Heart left ventricle (tissue), 16 donors: ENCODE measurements at regions not wholly inside any gene's neighbourhood (a gene's known extent, or its start where the extent isn't known, plus 50 kb on each side); places are given as distances from the start of the nearest gene placed in this dataset.
A peak's percentile ranks its signal among the peaks of the same experiment; 100 is the strongest.

Experiments used
- ATAC-seq, 4 donors: fragments of 200-7000 bp; cut with Tn5 transposase; one replicate each; pipeline ENCODE4 v1.9.1; 2020 to 2022; ENCODE audit warnings: moderate library complexity in 4 of 4, mild to moderate bottlenecking in 3 of 4, moderate number of reproducible peaks in 1 of 4
- DNase-seq, 5 donors: peaks; one replicate each; pipeline ENCODE4 v3.0.0-alpha.2; 2020
- H3K27ac ChIP-seq, 12 donors: fragments of 200-600 bp; sonication (generic) in 4 of 12; one replicate each; pipeline versions ENCODE4 v1.5.0 to v1.8.0; 2016 to 2022; ENCODE audit warnings: mild to moderate bottlenecking in 2 of 12
- H3K27me3 ChIP-seq, 9 donors: fragments of 200-600 bp; sonication (generic) in 2 of 9; one replicate each; pipeline versions ENCODE4 v1.5.1 to v1.8.0; 2016 to 2022; ENCODE audit warnings: mild to moderate bottlenecking in 3 of 9
- H3K36me3 ChIP-seq, 9 donors: fragments of 200-600 bp; sonication (generic) in 2 of 9; one replicate each; pipeline versions ENCODE4 v1.5.0 to v1.8.0; 2018 to 2022; ENCODE audit warnings: mild to moderate bottlenecking in 2 of 9
- H3K4me1 ChIP-seq, 12 donors: fragments of 200-600 bp; sonication (generic) in 4 of 12; one replicate each; pipeline versions ENCODE4 v1.5.0 to v1.8.0; 2016 to 2022; ENCODE audit warnings: mild to moderate bottlenecking in 3 of 12
- H3K4me3 ChIP-seq, 12 donors: fragments of 200-600 bp; sonication (generic) in 4 of 12; one replicate each; pipeline versions ENCODE4 v1.5.0 to v1.8.0; 2017 to 2022; ENCODE audit warnings: mild to moderate bottlenecking in 9 of 12, moderate library complexity in 4 of 12
- H3K9me3 ChIP-seq, 12 donors: fragments of 200-600 bp; sonication (generic) in 4 of 12; one replicate each; pipeline versions ENCODE4 v1.5.0 to v1.8.0; 2016 to 2022; ENCODE audit warnings: mild to moderate bottlenecking in 1 of 12
- CTCF ChIP-seq, 12 donors: fragments of 200-600 bp; sonication (generic) in 4 of 12; IDR thresholded peaks; one replicate each; pipeline versions ENCODE4 v1.5.0 to v1.8.0; 2018 to 2022; ENCODE audit warnings: antibody characterized with exemption in 12 of 12, mild to moderate bottlenecking in 5 of 12
- POLR2A ChIP-seq, 2 donors: fragments of 450-650 bp; IDR thresholded peaks; one replicate each; pipeline ENCODE4 v1.6.1; 2017; ENCODE audit warnings: antibody characterized with exemption in 2 of 2, mild to moderate bottlenecking in 2 of 2, moderate library complexity in 2 of 2
- WGBS, 4 donors: extraction: QIAGEN DNeasy Blood & Tissue Kit in 2 of 4; methylation state at CpG; one replicate each; pipeline versions ENCODE4 v1.1.5 to v1.1.7; 2013 to 2018; 5-methylcytosine and 5-hydroxymethylcytosine counted together
- intact Hi-C, 10 donors: fragments of 100-400 bp; cut with DNase I; formaldehyde crosslinking; loops; one replicate each; pipeline versions ENCODE4 v1.11.1 to v1.14.2; 2022
- donor health status: ischemic (EF 13 %, LVEDD 7.1; RV severe dilation, severe dysfunction).
- donor health status: healthy with polysubstance abuse.
- donor health status: DM: no; HTN: yes; CAD: no.
- donor health status: DM: no; HTN: no; CAD: no.
- donor health status: ischemic (EF 25% LVEDD 6.9; RV normal size, moderate dysfunction).
- donor health status: ischemic (EF 25% LVEDD 5.7; RV mildly dilated, moderate dysfunction).
- donor health status: healthy.
- donor health status: DM: yes; HTN: yes; CAD: no.
- donor health status: ischemic (EF 35%, LVEDD 5.7; RV mildly dilated, moderate dysfunction).
- donor health status: nonischemic (EF 11% LVEDD 7.7; RV severe dilation, severe dysfunction).
- donor health status: DM: yes; HTN: yes; CAD: no.
- donor health status: PGD.
- donor health status: ischemic (EF 29% LVEDD 5.4; RV normal size, mild dysfunction).
- donor health status: nonischemic (EF 23%, LVEDD 6.1; RV moderate dilation, normal function).

- TF ChIP-seq POLR2A (IDR thresholded peaks at IDR 0.05): no peak
- no peak for TF ChIP-seq CTCF (IDR thresholded peaks at IDR 0.05)
- intact Hi-C loops: no loop called here
Observed at GRCh38 chr16:59289151-59289550, 555.0 kb upstream of the GOT2 start.

DNA sequence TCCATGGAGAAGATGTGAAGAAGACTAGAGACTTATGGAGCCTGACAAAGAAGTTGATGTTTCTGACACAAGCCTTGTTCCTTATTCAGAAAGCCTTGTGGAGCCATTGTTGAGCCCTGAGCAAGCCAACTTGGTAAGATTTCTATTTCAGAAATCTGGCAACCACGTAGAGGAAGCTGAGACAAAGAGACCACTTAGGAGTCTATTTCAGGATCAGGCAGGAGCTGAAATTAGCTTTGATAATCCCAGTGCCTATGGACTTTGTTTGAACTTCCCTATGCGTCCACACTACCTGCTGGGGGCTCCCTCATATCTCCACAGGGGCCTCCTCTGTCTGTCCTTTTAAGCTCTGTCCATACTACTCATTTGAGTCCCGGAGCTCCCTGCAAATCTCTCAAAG lies 540.0 kb upstream of the GOT2 start:
- Histone ChIP-seq H3K9me3 (no peaks in the 10 kb centered on the region), H3K4me3 (no peak overlapping the region), H3K4me1 (peaks cover 0 to 6% (median 0%) of the 10 kb centered on the region in 12 donors), H3K27ac (no peak overlapping the region), H3K36me3 (no peaks in the 10 kb centered on the region), H3K27me3 (no peaks in the 10 kb centered on the region)
- ATAC-seq (peak in 3 of 4 donors; percentile 50 to 80 (median 77)), DNase-seq (no peak)
- intact Hi-C loops: no loop called here
- WGBS, 4 donors: 15 to 23% (median 19%) methylated on average over 3 of the region's 3 CpGs
- TF ChIP-seq CTCF (IDR thresholded peaks at IDR 0.05) (no peak), POLR2A (IDR thresholded peaks at IDR 0.05) (no peak)

More at GRCh38 chr16:59289151-59289550, 555.0 kb upstream of the GOT2 start:
- no peak for DNase-seq
- no peak for ATAC-seq
- WGBS, 4 donors: 68 to 81% (median 72%) methylated on average over 3 of the region's 3 CpGs
- H3K4me1 ChIP-seq: no peaks in the 10 kb centered on the region
- H3K36me3 ChIP-seq: no peaks in the 10 kb centered on the region
- H3K27ac ChIP-seq: no peak overlapping the region
- H3K4me3 ChIP-seq: no peak overlapping the region
- no peaks in the 10 kb centered on the region for H3K27me3 ChIP-seq
- peaks cover 0 to 17% (median 9%) of the 10 kb centered on the region in 12 donors for H3K9me3 ChIP-seq

- Histone ChIP-seq H3K27me3 (no peaks in the 10 kb centered on the region), H3K36me3 (no peaks in the 10 kb centered on the region), H3K4me1 (no peaks in the 10 kb centered on the region), H3K27ac (no peak overlapping the region), H3K9me3 (no peaks in the 10 kb centered on the region), H3K4me3 (no peak overlapping the region)
- intact Hi-C loops: no loop called here
- WGBS, 4 donors: 81 to 85% (median 83%) methylated on average over 4 of the region's 4 CpGs
- no peak for TF ChIP-seq CTCF (IDR thresholded peaks at IDR 0.05)
- TF ChIP-seq POLR2A (IDR thresholded peaks at IDR 0.05): no peak
- ATAC-seq (no peak), DNase-seq (no peak)
Observed at GRCh38 chr16:59263955-59264354, 529.8 kb upstream of the GOT2 start.

DNA sequence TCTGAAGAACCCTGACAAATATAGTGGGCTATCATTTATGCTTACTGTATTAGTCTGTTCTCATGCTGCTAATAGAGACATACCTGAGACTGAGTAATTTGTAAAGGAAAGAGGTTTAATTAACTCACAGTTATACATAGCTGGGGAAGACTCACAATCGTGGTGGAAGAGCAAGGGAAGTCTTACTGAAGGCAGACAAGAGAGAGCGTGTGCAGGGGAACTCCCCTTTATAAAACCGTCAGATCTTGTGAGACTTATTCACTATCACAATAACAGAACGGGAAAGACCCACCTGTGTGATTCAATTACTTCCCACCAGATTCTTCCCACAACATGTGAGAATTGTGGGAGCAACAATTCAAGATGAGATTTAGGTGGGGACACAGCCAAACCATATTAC lies 526.8 kb upstream of the GOT2 start:
- intact Hi-C loops: no loop called here
- no peaks in the 10 kb centered on the region for H3K9me3 ChIP-seq
- no peak for TF ChIP-seq POLR2A (IDR thresholded peaks at IDR 0.05)
- TF ChIP-seq CTCF (IDR thresholded peaks at IDR 0.05): no peak

More for the DNA sequence above, 526.8 kb upstream of the GOT2 start:
- no peak for DNase-seq
- no peaks in the 10 kb centered on the region for H3K36me3 ChIP-seq
- no peak for ATAC-seq
- no peak overlapping the region for H3K27ac ChIP-seq
- H3K4me1 ChIP-seq: no peaks in the 10 kb centered on the region
- H3K27me3 ChIP-seq: no peaks in the 10 kb centered on the region
- WGBS, 4 donors: 75 to 84% (median 79%) methylated on average over 4 of the region's 4 CpGs
- H3K4me3 ChIP-seq: no peak overlapping the region
